Embryonic facial prominence (tissue), 1 donor: ENCODE measurements at regions not wholly inside any gene's neighbourhood (a gene's known extent, or its start where the extent isn't known, plus 50 kb on each side); places are given as distances from the start of the nearest gene placed in this dataset.
"Not testable (repeated sequence)": the region's sequence is repeated elsewhere in the genome, so short reads cannot be mapped to it uniquely, and the experiment has no call there.

Experiments used
- DNase-seq: peaks from one replicate; pipeline ENCODE4 v3.0.0-alpha.2; 2016; ENCODE audit errors: extremely low spot score

DNA sequence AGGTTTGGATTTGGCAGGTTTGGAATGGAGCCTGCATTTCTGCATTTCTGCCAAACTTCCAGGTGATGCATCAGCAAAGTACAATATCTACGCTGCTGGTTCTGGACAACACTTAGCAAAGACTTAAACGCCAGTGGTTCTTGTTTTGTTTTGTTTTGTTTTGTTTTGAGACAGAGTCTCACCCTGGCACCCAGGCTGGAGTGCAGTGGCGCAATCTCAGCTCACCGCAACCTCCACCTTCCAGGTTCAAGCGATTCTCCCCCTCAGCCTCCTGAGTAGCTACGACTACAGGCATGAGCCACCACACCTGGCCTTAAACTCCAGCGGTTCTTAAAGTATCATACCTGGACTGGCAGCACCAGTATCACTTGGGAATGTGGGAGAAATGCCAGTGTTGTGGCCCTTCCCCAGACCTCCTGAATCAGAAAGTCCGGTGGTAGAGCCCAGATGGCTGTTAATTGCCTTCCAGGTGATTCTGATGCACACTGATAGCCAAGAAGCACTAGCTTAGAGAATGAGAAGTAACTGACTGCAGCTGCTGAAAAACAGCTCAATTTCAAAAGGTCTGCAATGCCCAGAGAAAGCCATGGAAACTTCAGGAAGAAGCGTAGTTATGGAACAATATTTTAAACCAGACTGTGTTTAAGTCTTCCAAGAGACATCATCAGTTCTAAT is 114.8 kb upstream of the FOXN3 start:
- no peak for DNase-seq

DNA sequence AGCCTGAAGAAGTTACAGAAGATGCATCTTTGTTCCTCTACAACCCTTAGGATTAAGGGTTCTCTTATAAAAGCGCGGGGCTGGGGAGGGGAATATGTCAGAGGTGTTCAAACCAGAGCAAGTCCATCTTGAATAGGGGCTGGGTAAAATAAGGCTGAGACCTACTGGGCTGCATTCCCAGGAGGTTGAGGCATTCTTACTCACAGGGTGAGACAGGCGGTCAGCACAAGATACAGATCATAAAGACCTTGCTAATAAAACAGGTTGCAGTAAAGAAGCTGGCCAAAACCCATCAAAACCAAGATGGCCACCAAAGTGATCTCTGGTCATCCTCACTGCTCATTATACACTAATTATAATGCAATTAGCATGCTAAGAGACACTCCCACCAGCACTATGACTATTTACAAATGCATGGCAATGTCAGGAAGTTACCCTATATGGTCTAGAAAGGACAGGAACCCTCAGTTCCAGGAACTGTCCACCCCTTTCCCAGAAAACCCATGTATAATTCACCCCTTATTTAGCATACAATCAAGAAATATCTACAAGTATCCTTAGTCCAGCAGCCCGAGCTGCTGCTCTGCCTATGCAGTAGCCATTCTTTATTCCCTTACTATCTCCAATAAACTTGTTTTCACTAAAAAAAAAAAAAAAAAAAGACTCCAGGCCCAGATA is 108.1 kb upstream of the FOXN3 start:
- no peak for DNase-seq

DNA sequence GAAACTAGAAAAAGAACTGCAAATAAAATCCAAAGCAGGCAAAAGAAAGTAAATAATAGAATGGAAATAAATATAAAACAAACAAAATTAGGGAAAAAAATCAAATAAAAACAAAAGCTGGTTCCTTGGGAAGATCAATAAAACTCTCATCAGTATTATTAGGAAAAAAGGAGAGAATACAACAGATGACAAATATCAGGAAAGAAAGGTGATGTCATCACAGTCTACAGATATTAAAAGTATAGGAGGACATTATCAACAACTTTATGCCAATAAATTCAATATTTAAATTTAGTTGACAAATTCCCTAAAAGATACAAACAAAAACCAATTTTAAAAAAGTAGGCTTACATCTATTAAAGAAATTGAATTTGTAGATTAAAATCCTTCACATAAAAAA is 107.4 kb upstream of the FOXN3 start:
- DNase-seq, result no peak

DNA sequence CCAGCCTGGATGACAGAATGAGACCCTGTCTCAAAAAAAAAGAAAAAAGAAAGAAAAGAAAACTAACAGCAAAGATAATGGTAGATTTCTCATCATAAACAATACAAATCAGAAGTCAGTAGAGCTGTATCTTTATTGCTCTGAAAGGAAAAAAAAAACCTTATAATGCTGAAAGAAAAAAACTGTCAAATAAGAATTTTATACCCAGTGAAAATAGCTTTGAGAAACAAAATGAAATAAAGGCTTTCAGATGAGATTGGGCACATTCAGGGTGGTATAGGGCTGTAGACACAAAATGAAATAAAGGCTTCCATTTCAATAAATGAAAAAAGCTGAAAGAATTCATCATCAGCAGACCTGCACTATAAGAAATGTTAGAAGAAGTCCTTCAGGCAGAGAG is 105.0 kb upstream of the FOXN3 start:
- no peak for DNase-seq

DNA sequence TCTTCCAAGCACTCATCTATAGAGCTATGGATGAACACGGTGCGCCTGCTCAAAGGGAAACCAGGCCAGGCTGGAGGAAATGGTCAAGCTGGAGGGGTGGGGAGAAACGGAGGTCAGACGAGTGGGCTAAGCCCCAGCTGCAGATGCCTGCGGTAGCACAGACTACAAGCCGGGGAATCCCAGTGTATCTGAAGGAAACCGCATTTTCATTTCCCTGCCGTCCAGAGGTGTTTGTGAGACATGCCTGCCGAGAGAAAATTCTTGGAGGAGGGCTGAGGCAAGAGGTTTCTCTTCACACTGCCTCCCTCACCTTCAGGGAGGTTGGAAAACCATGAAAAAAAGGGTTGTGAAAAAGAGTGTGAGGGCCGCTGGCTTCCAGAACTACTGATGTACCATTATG is 102.0 kb upstream of the FOXN3 start:
- DNase-seq, result no peak

DNA sequence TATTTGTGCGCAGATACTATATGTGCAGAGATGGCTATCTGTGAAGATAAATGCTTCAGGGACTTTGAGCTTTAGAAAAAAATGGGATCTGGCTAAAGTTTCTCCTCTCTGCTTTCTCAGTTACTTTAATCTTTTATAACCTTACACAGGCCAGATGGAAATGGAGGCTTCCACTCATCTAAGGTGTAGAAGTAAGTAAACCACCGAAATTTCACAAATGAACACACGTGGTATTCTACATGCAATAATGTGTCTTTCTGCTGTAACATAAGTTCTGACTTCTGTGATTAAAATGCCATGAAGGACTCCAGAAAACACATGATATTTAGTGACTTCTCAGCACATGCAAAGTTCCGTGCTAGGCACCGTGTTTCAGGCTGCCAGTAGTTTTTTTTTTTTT is 99.1 kb upstream of the FOXN3 start:
- DNase-seq, result no peak

DNA sequence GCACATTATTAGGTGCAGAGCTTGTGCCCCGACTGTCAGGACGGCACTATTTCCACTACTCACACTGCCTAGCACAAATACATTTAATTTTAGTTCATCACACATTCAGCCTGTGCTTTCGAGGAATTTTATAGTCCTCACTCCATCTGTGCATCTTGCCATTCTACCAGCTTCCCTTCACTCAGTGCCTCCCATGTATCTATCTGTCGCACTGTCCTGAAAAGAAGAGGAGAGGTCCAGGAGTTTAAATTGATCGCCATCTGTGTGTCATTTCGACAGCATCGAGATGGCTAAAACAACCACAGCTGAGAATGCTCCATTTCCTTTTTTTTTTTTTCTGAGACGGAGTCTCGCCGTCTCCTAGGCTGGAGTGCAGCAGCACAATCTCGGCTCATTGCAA is 97.6 kb upstream of the FOXN3 start:
- DNase-seq, result no peak

DNA sequence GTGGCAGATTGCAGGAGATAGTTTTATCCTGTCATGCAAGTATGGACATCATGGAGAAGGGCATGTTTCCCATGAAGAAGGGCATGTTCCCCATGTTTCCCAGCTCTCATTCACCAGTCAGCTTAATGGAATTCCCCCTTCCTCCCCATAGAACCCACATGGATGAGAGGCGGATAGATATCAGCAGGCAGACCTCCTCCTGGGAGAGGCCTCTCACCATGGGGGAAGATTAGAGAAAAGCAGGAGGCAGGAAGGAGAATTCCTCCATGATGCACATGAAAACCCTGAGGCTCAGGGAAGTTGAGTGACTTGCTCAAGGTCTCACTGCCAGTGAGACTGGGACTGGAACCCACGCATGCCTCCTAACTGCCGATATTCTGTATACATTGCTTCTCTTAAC is 92.9 kb upstream of the FOXN3 start:
- no peak for DNase-seq

DNA sequence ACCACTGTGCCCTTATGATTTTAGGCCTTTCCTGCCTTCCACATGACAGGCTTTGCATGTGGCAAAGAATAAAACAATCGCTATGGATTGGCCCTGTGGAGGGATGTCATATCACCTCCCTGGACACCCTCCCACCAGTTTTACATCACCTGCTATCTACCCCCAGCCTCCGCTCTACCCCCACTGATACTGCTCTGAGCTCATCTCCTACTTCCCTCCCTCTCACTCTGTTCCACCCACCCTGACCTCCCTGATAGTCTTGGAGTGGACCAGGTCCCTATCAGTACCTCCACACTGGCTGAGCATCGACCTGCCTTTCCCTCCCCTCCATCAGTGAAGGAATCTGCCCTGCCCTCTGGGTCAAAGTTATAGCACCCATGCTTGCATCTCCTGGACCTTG is 91.8 kb upstream of the FOXN3 start:
- no peak for DNase-seq

DNA sequence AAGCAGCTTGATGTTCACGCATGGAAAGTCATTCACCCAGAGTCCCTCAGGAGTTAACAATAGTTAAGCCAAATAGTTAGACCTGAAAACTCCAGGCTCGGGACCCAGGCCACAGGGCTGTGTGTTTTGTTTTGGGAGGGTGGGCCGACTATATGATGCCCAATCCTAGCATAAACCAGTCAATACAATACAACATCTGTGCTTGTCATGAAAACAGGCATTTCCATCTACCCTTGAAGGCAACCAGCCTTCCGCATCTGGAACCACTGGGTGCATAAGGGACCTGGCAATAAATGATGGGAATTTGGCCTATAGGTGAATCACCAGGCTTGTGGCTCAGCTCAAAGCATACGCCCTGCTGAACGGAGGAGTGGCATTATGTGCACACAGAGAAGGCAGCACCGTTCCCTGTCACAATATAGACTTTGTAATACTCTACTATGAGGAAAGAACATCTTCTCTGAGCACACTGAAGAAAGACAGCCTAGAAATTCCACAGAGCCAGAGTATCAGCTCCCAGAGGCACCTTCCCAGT is 91.0 kb upstream of the FOXN3 start:
- DNase-seq, result no peak

DNA sequence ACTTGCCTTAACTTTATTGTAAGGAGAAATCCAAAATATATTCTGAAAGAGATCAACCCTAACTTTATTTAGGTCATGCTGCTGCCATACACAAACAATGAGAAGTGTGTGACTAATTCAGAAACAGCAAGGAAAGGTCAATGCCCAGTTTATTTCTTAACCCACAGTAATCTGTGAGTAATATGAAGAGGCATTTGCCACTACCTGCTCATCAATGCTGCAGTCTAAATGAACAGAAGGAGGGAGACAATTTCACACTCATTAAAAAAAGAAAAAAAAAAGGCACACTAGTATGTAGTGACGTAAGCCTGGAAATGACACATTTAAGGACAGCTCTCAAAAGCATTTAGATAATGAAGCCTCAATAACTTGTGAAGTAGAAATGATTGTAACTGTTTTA is 90.5 kb upstream of the FOXN3 start:
- no peak for DNase-seq

DNA sequence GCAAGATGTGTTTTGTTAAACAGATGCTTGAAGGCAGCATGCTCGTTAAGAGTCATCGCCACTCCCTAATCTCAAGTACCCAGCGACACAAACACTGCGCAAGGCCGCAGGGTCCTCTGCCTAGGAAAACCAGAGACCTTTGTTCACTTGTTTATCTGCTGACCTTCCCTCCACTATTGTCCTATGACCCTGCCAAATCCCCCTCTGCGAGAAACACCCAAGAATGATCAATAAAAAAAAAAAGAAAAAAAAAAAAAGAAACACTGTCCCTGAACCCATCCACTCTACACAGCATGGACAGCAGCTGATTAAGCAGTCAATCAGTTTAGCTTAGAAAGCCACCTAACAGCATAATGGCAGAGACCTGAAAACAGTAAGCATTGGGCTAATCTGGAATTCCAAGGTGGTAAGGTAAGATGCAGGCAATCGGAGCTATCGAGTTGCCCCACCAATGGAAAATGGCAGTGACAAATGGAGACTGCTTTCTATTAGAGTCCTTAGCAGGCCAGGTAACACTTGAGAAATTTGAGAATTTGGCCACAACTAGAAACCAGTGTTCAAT is 89.9 kb upstream of the FOXN3 start:
- DNase-seq, result not testable (repeated sequence)

DNA sequence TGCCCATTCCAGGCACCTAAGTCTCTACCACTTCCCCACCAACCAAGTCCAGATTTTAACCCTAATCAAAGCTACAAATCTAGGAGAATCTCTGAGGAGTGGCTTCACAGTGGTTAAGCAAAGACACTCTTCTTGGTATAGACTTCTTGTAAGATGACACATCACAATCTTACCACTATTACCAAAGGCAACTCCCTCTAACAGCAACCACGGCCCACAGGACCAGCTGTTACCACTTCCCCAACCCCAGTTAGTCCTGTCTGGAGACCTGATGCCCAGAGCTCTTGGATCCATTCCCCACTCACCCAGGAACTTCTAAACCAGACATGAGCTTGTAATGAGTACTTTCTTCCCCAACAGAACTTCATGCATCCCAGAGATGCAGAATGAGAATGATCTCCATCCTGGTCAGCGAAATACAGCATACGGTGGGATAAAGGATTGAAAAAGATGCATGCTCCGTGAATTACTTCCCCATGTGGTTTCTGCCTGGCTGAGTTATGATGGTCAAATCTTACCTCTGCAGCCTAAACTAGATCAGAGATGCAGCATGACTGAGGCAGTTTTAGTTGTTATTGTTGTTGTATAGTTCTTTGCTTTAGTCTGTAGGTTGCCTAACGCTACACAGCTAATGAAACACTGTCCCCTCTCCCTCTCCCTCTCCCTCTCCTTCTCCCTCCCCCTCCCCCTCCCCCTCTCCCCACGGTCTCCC is 87.7 kb upstream of the FOXN3 start:
- no peak for DNase-seq

DNA sequence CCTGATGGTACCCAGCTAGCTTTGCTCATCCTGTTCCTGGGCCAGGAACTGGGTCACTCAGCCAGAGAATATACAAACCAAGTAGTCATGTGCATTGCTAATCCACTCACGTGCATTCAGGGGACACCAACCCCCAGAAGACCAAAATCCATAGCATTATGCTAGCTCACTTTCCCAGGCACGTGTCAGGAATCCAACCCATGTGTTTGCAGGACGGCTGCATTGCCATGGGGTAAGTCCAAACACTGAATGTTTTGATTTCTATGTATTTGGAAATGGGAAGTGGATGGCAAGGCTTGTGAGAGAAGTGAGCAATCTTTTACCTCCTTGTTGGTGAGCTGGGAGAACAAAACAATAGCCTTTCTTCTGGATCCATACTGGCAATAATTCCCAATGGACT is 87.1 kb upstream of the FOXN3 start:
- DNase-seq, result no peak

DNA sequence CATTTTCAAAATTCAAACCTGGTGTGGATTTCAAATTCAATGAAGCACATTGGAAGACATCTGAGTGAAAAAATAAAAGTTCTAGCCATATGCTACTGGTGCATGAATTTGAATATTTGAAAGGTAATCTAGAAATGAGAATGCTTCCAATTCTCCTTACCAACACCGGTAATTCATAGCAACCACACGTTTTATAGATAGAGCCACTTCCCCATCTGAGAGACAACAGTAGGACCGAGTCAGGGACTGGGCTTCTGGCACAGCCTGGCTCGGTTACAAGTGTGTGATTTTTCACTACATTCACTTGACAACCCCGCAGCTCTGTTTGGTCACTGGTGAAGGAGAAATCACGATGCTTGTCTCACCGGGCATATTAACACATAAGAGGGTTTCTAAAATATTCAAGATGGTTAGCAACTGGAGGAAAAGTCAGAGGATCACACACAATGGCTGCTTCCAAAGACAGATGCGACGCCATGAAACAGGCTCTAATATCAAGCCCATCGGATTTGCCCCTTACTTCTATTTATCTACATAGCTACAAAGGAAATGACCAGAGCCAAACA is 86.5 kb upstream of the FOXN3 start:
- no peak for DNase-seq

DNA sequence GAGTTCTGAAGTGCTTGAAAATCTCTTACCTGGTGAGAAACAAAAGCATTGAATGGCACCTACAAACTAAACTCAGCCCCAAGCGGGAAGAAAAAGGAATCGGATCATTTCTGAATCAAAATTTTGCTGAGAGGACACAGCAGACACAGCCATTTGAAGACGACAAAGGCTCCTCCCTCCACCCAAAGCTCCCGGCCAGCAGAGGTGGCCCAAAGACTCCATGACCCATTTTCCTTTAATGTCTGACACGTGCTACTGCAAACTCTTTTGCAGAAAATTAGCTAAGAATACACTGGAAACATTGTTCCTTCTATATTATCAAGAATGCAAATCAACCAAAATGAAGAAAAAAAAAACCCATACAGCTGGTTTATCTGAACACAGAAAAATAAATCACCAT is 85.9 kb upstream of the FOXN3 start:
- DNase-seq, result no peak

DNA sequence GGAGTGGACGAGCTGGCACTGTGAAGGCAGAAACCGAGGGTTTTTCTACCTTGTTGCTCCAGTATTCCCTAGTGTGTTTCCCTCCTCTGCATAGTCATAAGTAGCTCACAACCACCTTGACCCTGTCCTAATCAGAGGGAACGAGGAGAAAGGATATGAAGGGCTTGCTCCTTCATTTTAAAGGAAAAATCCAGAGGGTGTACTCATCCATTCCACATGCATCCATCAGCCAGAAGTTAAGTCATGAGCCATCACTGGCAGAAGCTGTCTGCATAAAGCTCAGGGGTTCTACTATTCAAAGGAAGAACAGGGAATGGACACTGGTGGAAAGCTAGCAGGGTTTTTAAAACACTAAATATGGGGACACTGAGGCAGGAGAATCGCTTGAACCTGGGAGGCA is 84.3 kb upstream of the FOXN3 start:
- no peak for DNase-seq

DNA sequence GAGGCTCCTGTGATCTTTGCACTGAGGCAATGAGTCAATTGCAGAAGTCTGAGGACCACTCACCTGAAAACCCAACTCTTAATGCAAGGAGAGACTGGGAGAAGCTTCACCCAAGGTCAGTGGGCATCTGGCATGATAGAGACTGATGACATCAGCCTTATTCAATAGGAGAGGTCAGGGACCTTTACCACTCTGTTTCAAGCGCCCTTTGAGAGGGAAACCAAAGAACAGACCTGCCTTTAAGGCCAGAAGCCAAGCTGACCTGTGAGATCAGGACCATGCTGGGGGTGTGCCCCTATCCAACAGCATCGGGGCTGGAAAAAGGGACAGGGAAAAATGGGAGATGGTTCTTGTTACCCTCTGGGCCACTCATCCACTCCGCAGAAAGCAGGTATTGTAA is 83.3 kb upstream of the FOXN3 start:
- no peak for DNase-seq

DNA sequence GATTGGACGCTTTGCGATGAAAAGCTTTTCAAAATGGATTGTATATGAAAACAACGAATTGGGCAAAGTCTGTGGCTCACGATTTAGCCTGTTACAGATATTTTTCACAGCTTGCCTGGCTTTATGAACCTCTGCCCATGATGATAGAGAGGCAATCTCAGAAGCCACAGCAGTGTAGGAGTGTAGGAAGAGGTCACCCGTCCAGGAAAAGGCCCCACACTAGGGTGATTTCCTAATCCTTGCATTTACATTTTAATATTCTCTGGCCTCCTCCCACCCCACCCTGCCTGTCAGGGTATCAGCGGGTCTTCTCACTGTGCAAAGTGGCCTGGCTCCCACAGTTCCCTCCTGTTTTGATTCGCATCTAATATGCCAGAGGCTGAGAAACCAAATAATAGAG is 81.8 kb upstream of the FOXN3 start:
- DNase-seq, result no peak

DNA sequence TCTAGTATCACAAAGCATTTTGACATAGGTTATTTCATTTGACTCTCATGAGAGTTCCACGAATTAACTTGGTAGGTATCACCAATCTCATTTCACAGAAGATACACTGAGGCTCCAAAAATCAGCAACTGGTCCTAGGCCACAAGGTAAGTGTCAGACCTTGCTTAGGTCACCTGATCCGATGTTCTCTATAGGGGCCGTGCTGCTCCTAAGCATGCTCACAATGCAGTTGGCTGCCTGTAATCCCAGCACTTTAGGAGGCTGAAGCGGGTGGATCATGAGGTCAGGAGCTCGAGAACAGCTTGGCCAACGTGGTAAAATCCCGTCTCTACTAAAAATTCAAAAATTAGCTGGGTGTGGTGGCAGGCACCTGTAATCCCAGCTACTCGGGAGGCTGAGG is 78.7 kb upstream of the FOXN3 start:
- no peak for DNase-seq

DNA sequence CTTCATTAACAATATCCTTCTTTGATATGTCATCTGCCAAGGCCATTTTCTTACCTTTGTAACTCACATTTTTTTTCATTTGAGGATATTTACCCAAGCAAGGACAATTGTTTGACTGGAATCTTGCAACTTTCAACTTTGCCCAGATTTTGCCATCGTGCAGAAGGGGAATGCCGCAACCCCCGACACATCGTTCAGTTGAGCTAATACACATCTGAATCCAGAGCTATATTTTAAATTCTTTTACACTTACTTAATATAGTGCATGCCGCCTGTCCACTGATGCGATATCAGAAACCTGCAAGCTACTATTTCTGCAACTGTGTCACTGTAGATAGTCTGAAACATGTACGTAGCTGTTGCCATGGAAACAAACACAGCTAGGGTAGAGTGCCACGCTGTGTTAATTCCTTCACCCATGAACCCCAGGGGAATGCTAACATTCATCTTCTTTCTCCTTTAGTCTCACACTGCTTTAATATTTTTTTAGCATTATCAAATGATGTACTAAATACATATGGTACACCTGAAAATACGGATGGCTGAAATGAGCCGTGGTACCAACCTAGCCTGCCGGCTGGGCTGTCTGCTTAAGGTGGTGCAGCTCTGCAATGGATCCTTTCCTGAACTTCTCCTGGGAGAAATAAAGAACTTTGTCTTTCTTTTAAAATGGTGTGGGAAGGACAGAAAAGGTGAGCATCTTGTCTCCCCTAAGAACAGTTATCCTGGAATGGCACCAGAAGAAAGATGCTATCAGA is 77.0 kb upstream of the FOXN3 start:
- DNase-seq, result no peak

DNA sequence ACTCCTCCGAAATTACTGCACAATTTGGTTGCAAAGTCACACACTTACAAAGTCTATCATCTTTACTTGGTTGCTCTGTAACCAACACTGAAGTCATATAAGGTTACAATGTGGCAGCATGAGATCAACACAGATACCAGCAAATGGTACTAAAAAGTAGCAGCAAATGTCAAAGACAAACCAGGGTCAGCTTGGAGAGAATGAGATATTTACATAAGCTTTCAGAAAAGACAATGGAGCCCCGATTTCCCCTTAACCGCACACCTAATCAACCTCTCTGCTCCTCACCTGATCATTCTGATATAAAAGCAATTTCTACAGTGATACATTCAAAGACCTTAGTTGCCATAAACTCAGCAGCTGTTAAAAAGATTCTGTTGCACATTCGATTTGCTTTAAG is 76.4 kb upstream of the FOXN3 start:
- no peak for DNase-seq
